B cell (primary cell): ENCODE measurements at regions not wholly inside any gene's neighbourhood (a gene's known extent, or its start where the extent isn't known, plus 50 kb on each side); places are given as distances from the start of the nearest gene placed in this dataset.

ENCODE experiments used
- ATAC-seq: fragments of 200-7000 bp; cut with Tn5 transposase; one replicate; pipeline ENCODE4 v1.10.0; 2021; ENCODE audit warnings: low read depth, mild to moderate bottlenecking, moderate number of reproducible peaks, moderate library complexity
- CTCF ChIA-PET: fragments of 350-600 bp; sonication (Branson Sonifier 250); formaldehyde crosslinking; loops from one replicate; lab custom pipeline; 2021; ENCODE audit warnings: antibody characterized with exemption, inconsistent platforms; lab: Charles Lee
- POLR2A ChIA-PET: fragments of 350-600 bp; sonication (Branson Sonifier 250); formaldehyde crosslinking; loops from one replicate; lab custom pipeline; 2021; ENCODE audit warnings: antibody characterized with exemption; lab: Charles Lee
- DNase-seq: peaks from one replicate; pipeline ENCODE4 v3.0.0; 2013
- H2AFZ ChIP-seq: 2 replicates; pipeline ENCODE4 v1.6.1; 2012; ENCODE audit warnings: mild to moderate bottlenecking, low read depth, low read length; ENCODE audit not compliant: insufficient read depth, poor library complexity, severe bottlenecking
- H3K27ac ChIP-seq, 2 donors: 1 replicate in 1 of 2; 2 replicates in 1 of 2; pipeline ENCODE4 v1.5.1; 2012 to 2013; ENCODE audit warnings: low read length in 2 of 2, mild to moderate bottlenecking in 2 of 2, moderate library complexity in 1 of 2
- H3K27me3 ChIP-seq, 4 experiments: fragments of 200-600 bp in 1 of 4; sonication (generic) in 1 of 4; replicated peaks in 1 of 4; 1 replicate in 2 of 4; 2 replicates in 2 of 4; pipeline versions ENCODE4 v1.6.1 to v1.7.0; 2013 to 2016; ENCODE audit warnings: low read length in 3 of 4, mild to moderate bottlenecking in 2 of 4, mixed read lengths in 1 of 4, moderate library complexity in 1 of 4; ENCODE audit not compliant: insufficient read depth in 4 of 4, control insufficient read depth in 3 of 4; ENCODE audit errors: control extremely low read depth in 1 of 4
- H3K36me3 ChIP-seq, 2 experiments: replicated peaks in 1 of 2; 1 replicate in 1 of 2; 2 replicates in 1 of 2; pipeline versions ENCODE4 v1.6.1 to v1.7.1; 2013; ENCODE audit warnings: low read length in 1 of 2; ENCODE audit not compliant: insufficient read depth in 2 of 2, control insufficient read depth in 1 of 2; ENCODE audit errors: control extremely low read depth in 1 of 2, extremely low read depth in 1 of 2
- H3K4me1 ChIP-seq, 2 donors: fragments of 200-600 bp in 1 of 2; sonication (generic) in 1 of 2; 1 replicate in 1 of 2; 2 replicates in 1 of 2; pipeline versions ENCODE4 v1.5.1 to v1.6.1; 2013 to 2017; ENCODE audit warnings: low read length in 2 of 2; ENCODE audit not compliant: control insufficient read depth in 2 of 2, insufficient read depth in 2 of 2
- H3K4me2 ChIP-seq: replicated peaks from 2 replicates; pipeline ENCODE3; 2012; ENCODE audit warnings: mild to moderate bottlenecking, low read depth, low read length; ENCODE audit not compliant: poor library complexity, severe bottlenecking
- H3K4me3 ChIP-seq, 5 experiments: fragments of 200-600 bp in 1 of 5; sonication (generic) in 1 of 5; 1 replicate in 3 of 5; 2 replicates in 2 of 5; pipeline versions ENCODE4 v1.5.1 to v1.7.0; 2011 to 2016; ENCODE audit warnings: low read length in 4 of 5, mild to moderate bottlenecking in 4 of 5, low read depth in 2 of 5, control low read depth in 1 of 5, moderate library complexity in 1 of 5; ENCODE audit not compliant: insufficient read depth in 1 of 5; ENCODE audit errors: control extremely low read depth in 1 of 5, extremely low read depth in 1 of 5
- H3K79me2 ChIP-seq: fragments of 200-600 bp; sonication (generic); one replicate; pipeline ENCODE4 v1.6.0; 2016; ENCODE audit warnings: low read length; ENCODE audit not compliant: control insufficient read depth, insufficient read depth
- H3K9ac ChIP-seq: fragments of 200-600 bp; sonication (generic); 2 replicates; pipeline ENCODE4 v1.6.1; 2017; ENCODE audit warnings: mild to moderate bottlenecking, low read length, moderate library complexity
- H3K9me3 ChIP-seq, 3 donors: one replicate each; pipeline versions ENCODE4 v1.6.1 to v1.7.1; 2013; ENCODE audit warnings: low read length in 2 of 3; ENCODE audit not compliant: control insufficient read depth in 2 of 3, insufficient read depth in 1 of 3; ENCODE audit errors: control extremely low read depth in 1 of 3
- H4K20me1 ChIP-seq: 2 replicates; pipeline ENCODE4 v1.6.0; 2012; ENCODE audit warnings: mild to moderate bottlenecking, low read length; ENCODE audit not compliant: insufficient read depth, control insufficient read depth, poor library complexity, severe bottlenecking
- H3K27ac Mint-ChIP-seq: one replicate; pipeline ENCODE4 v1.8.0; 2021; ENCODE audit warnings: mixed read lengths
- H3K27me3 Mint-ChIP-seq: one replicate; pipeline ENCODE4 v1.8.0; 2021; ENCODE audit warnings: mixed read lengths
- H3K4me1 Mint-ChIP-seq: one replicate; pipeline ENCODE4 v1.8.0; 2021; ENCODE audit warnings: mixed read lengths
- H3K4me3 Mint-ChIP-seq: one replicate; pipeline ENCODE4 v1.8.0; 2021; ENCODE audit warnings: mixed read lengths
- H3K9me3 Mint-ChIP-seq: one replicate; pipeline ENCODE4 v1.8.0; 2022; ENCODE audit warnings: mixed read lengths; ENCODE audit not compliant: insufficient read depth
- EZH2 ChIP-seq: IDR thresholded peaks from 2 replicates; pipeline ENCODE4 v1.6.1; 2012; ENCODE audit warnings: borderline replicate concordance, low read depth, mild to moderate bottlenecking, moderate library complexity, low read length; ENCODE audit not compliant: insufficient read depth, poor library complexity, severe bottlenecking
- WGBS: methylation state at CpG from one replicate; pipeline ENCODE4 v1.1.5; 2013; ENCODE audit warnings: missing lambda C conversion rate; ENCODE audit not compliant: insufficient coverage; 5-methylcytosine and 5-hydroxymethylcytosine counted together
- intact Hi-C: fragments of 100-400 bp; cut with micrococcal nuclease; formaldehyde crosslinking; loops from one replicate; pipeline ENCODE4 v1.10.0; 2022
- TF ChIP-seq, protein P1 (sequence below): fragments of 200-600 bp; IDR thresholded peaks from one replicate; pipeline ENCODE4 v1.8.0; 2022; ENCODE audit warnings: antibody characterized with exemption, mild to moderate bottlenecking

DNA sequence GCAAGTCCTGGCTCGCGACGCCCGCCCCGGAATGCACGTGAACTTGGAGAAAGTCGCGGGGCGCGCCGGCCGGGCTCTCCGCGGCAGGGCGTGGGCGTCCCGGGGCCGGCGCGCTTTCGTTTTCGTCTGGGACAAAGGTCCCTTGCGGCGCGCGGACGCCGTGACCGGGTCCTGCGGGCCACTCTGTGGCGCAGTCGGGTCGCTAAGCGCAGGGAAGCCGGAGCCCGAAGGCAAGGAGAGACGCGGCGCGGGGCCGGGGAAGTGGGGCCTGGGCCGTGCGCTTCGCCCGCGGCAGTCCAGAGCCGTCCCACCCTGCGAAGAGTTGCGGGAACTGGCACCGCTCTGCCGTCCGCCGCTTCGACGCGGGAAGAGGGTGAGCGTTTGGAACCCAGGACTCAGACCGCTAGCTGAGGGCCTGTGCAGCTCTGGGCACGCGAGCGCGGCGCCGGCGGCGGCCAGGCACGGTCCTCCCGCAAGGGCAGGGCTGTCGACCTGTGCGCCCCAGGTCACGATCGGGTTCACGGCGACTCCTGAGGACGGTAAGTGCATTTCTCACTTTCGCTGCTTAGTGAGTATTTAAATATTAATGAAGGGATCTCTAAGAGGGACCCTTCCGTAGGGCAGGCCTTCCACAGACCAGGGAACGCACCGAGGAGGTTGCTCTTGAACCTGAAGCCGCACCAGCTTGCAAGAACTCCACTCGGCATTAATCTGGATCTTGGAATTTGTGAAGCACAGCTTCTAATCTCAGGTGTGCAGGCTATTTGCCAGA, 78.0 kb upstream of the PPARA start:
- peak; percentile 72 for DNase-seq
- Mint-ChIP-seq H3K4me1 (peaks cover 26% of the 10 kb centered on the region), H3K27me3 (peaks cover 4% of the 10 kb centered on the region), H3K27ac (no peak overlapping the region), H3K4me3 (peak overlapping the region; percentile 78), H3K9me3 (no peaks in the 10 kb centered on the region)
- H3K27ac ChIP-seq, result no peak overlapping the region
- H3K9ac ChIP-seq, result peak overlapping the region; percentile 72
- WGBS, result under 1% methylated on average over 81 of the region's 81 CpGs
- H3K79me2 ChIP-seq, result peaks cover 70% of the 10 kb centered on the region
- peaks cover 58% of the 10 kb centered on the region for H4K20me1 ChIP-seq
- H3K4me1 ChIP-seq, result peaks cover 22% of the 10 kb centered on the region in 2 donors
- CTCF ChIA-PET, result interaction anchor here (0.7 to 1.9 kb wide), 8 partner anchors 10 to 908 kb away, joined by 3 to 14 read pairs (median 3); partner anchors contain the start of genes NUP50 and TRMU
- TF ChIP-seq, protein P1, sequence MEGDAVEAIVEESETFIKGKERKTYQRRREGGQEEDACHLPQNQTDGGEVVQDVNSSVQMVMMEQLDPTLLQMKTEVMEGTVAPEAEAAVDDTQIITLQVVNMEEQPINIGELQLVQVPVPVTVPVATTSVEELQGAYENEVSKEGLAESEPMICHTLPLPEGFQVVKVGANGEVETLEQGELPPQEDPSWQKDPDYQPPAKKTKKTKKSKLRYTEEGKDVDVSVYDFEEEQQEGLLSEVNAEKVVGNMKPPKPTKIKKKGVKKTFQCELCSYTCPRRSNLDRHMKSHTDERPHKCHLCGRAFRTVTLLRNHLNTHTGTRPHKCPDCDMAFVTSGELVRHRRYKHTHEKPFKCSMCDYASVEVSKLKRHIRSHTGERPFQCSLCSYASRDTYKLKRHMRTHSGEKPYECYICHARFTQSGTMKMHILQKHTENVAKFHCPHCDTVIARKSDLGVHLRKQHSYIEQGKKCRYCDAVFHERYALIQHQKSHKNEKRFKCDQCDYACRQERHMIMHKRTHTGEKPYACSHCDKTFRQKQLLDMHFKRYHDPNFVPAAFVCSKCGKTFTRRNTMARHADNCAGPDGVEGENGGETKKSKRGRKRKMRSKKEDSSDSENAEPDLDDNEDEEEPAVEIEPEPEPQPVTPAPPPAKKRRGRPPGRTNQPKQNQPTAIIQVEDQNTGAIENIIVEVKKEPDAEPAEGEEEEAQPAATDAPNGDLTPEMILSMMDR, result no peak
- TF ChIP-seq EZH2, result no peak
- H3K9me3 ChIP-seq, result no peaks in the 10 kb centered on the region
- H3K4me3 ChIP-seq, result peak overlapping the region in 4 of 5 experiments; percentile 42 to 70 (median 66)
- ATAC-seq, result peak; percentile 16
- H2AFZ ChIP-seq, result peak overlapping the region; percentile 68
- POLR2A ChIA-PET, result interaction anchor here (0.6 to 1.2 kb wide), 3 partner anchors 42 to 58 kb away, joined by 3 to 11 read pairs (median 3); no protein-coding TSS in a partner anchor
- no peaks in the 10 kb centered on the region for H3K27me3 ChIP-seq
- H3K36me3 ChIP-seq, result no peaks in the 10 kb centered on the region
- intact Hi-C loops, result loop anchor here (2.0 to 5.0 kb wide), 2 partner anchors 13 to 45 kb away; no protein-coding TSS in a partner anchor
- H3K4me2 ChIP-seq, result peak overlapping the region; percentile 88
